KBM-7 (cell line): ENCODE measurements at regions not wholly inside any gene's neighbourhood (a gene's known extent, or its start where the extent isn't known, plus 50 kb on each side); places are given as distances from the start of the nearest gene placed in this dataset.
"Not testable (repeated sequence)": the region's sequence is repeated elsewhere in the genome, so short reads cannot be mapped to it uniquely, and the experiment has no call there.

ENCODE experiments used
- DNase-seq: peaks from one replicate; pipeline ENCODE4 v3.0.0-alpha.2; 2015
- in situ Hi-C: fragments of 300-500 bp; cut with MboI; formaldehyde crosslinking; loops from 2 replicates; pipeline ENCODE4 v1.14.3; 2020; ENCODE audit warnings: low sequenced_read_pairs, low pct_unique_long_range_greater_than_20kb, mixed read lengths

- no peak for DNase-seq
- in situ Hi-C loops, result no loop called here
Observed at GRCh38 chr5:20370061-20370460, 382.1 kb upstream of the CDH18 start.

GRCh38 chr5:20369518-20369885, 381.5 kb upstream of the CDH18 start:
- DNase-seq, result no peak
- in situ Hi-C loops, result no loop called here

- DNase-seq, result no peak
- in situ Hi-C loops, result no loop called here
Observed at GRCh38 chr5:20368571-20369517, 380.8 kb upstream of the CDH18 start.

DNA sequence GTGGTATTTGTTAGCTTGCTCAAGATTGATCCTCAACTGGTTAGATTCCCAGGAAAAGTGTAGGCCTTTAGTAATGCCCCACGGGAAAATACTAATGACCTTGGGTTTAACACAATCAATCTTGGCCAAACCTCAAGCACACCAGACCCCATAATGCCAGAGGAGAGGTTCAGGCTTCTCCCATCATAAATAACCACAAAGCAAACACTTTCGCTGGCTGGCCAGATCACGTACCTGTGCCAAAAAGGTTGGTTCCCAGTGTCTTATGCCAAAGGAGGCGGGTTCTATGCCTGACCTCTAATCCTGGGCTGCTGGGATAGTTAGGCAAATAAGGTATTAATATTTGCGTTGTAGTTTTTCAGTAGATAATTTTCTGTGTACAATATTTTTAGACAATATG, 379.2 kb upstream of the CDH18 start:
- DNase-seq, result no peak
- in situ Hi-C loops, result no loop called here

- DNase-seq, result no peak
- in situ Hi-C loops, result no loop called here
Observed at GRCh38 chr5:20360263-20360662, 372.3 kb upstream of the CDH18 start.

GRCh38 chr5:20359377-20359776, 371.4 kb upstream of the CDH18 start:
- in situ Hi-C loops, result no loop called here
- DNase-seq, result no peak

GRCh38 chr5:20353499-20353898, 365.5 kb upstream of the CDH18 start:
- DNase-seq, result no peak
- in situ Hi-C loops, result no loop called here

DNA sequence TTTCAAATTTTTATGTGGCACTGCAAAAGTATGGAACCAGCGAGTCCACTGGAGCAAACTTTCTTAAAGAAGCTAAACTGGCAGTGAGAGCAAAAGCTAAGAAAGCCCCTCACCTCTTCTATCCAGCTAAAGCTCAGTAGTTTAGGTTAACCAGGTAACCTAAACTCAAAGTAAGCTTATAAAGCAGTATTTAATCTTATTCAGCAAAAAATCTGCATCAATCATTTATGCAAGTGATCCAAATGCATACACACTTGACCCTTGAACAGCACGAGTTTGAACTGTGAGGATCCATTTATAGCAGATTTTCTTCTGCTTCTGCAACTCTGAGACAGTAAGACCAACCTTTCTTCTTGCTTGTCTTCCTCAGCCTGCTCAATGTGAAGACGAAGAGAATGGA, 363.8 kb upstream of the CDH18 start:
- in situ Hi-C loops, result no loop called here
- DNase-seq, result no peak

DNA sequence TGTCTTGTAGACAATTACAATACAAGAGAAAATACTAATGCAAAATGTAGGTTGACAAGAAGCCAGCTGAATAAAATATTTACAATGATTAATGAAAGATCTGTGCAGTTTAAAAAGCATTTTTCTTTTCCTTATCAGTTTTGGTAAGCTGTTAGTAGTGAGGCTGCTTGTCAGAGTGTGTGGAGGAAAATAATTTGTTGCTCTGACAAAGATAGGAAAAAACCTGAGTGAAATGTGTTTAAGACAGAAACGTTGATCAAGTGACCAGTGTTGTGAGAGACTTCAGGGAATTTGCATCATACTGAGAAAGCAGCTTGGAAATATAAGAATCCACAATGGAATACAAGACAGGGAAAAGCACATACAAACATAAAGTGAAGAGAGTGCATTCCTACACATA, 360.3 kb upstream of the CDH18 start:
- no peak for DNase-seq
- in situ Hi-C loops, result no loop called here

DNA sequence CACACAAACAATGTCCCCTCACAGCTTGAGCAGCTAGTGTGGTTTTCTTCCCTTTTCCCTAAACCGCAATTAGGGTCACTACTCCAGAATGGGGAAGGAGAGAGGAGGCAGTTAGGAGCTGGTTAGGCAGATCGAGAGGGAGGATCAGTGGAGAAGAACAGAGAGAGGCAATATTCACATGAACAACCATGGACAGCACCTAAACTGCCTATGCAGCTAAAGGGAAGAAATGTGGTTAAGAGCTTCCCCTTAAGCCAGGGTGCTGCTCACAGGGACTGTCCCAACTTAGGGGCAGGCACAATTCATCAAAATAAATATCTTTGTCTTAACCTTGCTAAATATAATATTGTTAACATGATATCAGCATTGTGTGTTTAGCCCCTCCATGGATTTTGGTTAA, 359.3 kb upstream of the CDH18 start:
- DNase-seq, result no peak
- in situ Hi-C loops, result no loop called here

- in situ Hi-C loops, result no loop called here
- DNase-seq, result peak; percentile 40
Observed at GRCh38 chr5:20340126-20340525, 352.1 kb upstream of the CDH18 start.

- in situ Hi-C loops, result no loop called here
- DNase-seq, result no peak
Observed at GRCh38 chr5:20335978-20336377, 348.0 kb upstream of the CDH18 start.

DNA sequence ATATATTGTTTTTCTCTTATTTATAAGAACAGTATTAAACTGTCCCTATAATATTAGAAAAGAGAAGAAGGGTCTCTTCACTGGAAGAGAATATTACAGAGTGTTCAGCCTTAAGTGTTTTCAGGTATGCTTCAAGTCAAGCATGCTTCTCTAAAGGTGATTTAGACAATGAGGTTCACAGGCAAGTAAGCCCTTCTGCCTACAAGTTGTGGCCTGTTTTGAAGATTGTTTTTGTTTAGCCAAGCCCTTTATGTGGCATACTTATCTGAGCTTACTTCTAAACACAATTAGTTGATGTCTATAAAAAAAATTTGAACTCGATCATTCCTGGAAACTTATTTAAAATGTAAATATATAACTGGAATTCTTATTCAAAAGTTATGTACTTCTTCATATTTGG, 343.8 kb upstream of the CDH18 start:
- DNase-seq, result no peak
- in situ Hi-C loops, result no loop called here

- DNase-seq, result no peak
- in situ Hi-C loops, result no loop called here
Observed at GRCh38 chr5:20323323-20323722, 335.3 kb upstream of the CDH18 start.

DNA sequence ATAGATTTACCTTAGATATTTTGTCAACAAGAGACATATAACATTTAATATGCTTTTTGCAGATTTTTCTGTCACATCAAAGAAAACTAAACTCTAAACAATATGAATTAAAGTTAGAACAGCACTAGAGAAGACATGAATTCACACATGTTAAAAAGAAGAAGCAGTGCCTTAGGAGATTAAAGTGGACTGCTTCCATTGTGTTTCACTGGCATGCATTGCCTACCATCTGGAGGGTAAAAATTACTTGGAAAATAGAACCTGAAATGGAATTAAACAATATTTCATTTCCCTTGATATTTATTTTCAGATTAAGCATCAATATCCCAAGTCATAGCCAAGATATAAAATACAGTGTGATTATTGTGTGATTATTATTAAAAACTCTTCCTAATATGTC, 319.4 kb upstream of the CDH18 start:
- DNase-seq, result no peak
- in situ Hi-C loops, result no loop called here

GRCh38 chr5:20305463-20305862, 317.5 kb upstream of the CDH18 start:
- in situ Hi-C loops, result no loop called here
- DNase-seq, result no peak

- in situ Hi-C loops, DNase-seq: not testable (repeated sequence)
Observed at GRCh38 chr5:20304570-20304969, 316.6 kb upstream of the CDH18 start.

DNA sequence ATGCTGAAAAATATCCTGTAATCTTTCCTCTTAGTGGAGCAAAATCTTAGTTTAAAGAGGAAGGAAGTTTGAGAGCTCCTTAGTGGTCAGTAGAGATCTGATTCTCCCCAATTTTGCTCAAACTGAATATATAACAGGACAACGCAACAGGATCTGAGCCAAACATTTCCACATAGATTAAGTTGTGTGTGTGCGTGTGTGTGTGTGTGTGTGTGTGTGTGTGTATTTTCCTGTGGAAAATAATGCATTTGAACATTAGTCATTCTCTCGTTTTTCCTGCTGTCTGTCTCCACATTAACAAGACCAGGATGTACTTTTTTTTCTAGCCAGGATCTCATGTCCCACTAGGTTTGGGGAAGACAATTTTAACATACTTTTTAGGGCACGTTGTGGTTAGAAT, 312.1 kb upstream of the CDH18 start:
- in situ Hi-C loops, result no loop called here
- no peak for DNase-seq

DNA sequence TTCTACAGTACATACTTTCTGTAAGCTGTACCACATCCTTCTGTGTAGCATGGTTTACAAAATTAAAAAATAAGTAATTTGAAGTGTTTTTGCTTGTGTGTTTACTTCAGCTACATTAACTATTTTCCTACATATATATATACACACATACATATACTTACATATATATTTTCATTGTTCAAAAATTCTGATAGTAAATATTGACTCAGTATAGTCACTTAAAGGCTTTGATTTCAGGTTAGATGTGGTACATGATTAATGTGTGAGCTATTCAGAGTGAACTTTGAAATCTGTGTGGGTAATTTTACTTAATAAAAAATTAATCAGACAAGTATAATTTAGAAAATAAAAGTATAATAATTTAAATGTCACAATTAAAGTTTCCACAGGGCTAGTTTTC, 306.7 kb upstream of the CDH18 start:
- in situ Hi-C loops, result no loop called here
- no peak for DNase-seq

GRCh38 chr5:20291766-20292165, 303.8 kb upstream of the CDH18 start:
- DNase-seq, result no peak
- in situ Hi-C loops, result no loop called here

- DNase-seq, result no peak
- in situ Hi-C loops, result no loop called here
Observed at GRCh38 chr5:20287640-20288039, 299.6 kb upstream of the CDH18 start.
